B cell (primary cell): ENCODE measurements at regions not wholly inside any gene's neighbourhood (a gene's known extent, or its start where the extent isn't known, plus 50 kb on each side); places are given as distances from the start of the nearest gene placed in this dataset.

Source experiments
- ATAC-seq: fragments of 200-7000 bp; cut with Tn5 transposase; one replicate; pipeline ENCODE4 v1.10.0; 2021; ENCODE audit warnings: low read depth, mild to moderate bottlenecking, moderate number of reproducible peaks, moderate library complexity
- CTCF ChIA-PET: fragments of 350-600 bp; sonication (Branson Sonifier 250); formaldehyde crosslinking; loops from one replicate; lab custom pipeline; 2021; ENCODE audit warnings: antibody characterized with exemption, inconsistent platforms; lab: Charles Lee
- POLR2A ChIA-PET: fragments of 350-600 bp; sonication (Branson Sonifier 250); formaldehyde crosslinking; loops from one replicate; lab custom pipeline; 2021; ENCODE audit warnings: antibody characterized with exemption; lab: Charles Lee
- DNase-seq: peaks from one replicate; pipeline ENCODE4 v3.0.0; 2013
- H2AFZ ChIP-seq: 2 replicates; pipeline ENCODE4 v1.6.1; 2012; ENCODE audit warnings: mild to moderate bottlenecking, low read depth, low read length; ENCODE audit not compliant: insufficient read depth, poor library complexity, severe bottlenecking
- H3K27ac ChIP-seq, 2 donors: 1 replicate in 1 of 2; 2 replicates in 1 of 2; pipeline ENCODE4 v1.5.1; 2012 to 2013; ENCODE audit warnings: low read length in 2 of 2, mild to moderate bottlenecking in 2 of 2, moderate library complexity in 1 of 2
- H3K27me3 ChIP-seq, 4 experiments: fragments of 200-600 bp in 1 of 4; sonication (generic) in 1 of 4; replicated peaks in 1 of 4; 1 replicate in 2 of 4; 2 replicates in 2 of 4; pipeline versions ENCODE4 v1.6.1 to v1.7.0; 2013 to 2016; ENCODE audit warnings: low read length in 3 of 4, mild to moderate bottlenecking in 2 of 4, mixed read lengths in 1 of 4, moderate library complexity in 1 of 4; ENCODE audit not compliant: insufficient read depth in 4 of 4, control insufficient read depth in 3 of 4; ENCODE audit errors: control extremely low read depth in 1 of 4
- H3K36me3 ChIP-seq, 2 experiments: replicated peaks in 1 of 2; 1 replicate in 1 of 2; 2 replicates in 1 of 2; pipeline versions ENCODE4 v1.6.1 to v1.7.1; 2013; ENCODE audit warnings: low read length in 1 of 2; ENCODE audit not compliant: insufficient read depth in 2 of 2, control insufficient read depth in 1 of 2; ENCODE audit errors: control extremely low read depth in 1 of 2, extremely low read depth in 1 of 2
- H3K4me1 ChIP-seq, 2 donors: fragments of 200-600 bp in 1 of 2; sonication (generic) in 1 of 2; 1 replicate in 1 of 2; 2 replicates in 1 of 2; pipeline versions ENCODE4 v1.5.1 to v1.6.1; 2013 to 2017; ENCODE audit warnings: low read length in 2 of 2; ENCODE audit not compliant: control insufficient read depth in 2 of 2, insufficient read depth in 2 of 2
- H3K4me2 ChIP-seq: replicated peaks from 2 replicates; pipeline ENCODE3; 2012; ENCODE audit warnings: mild to moderate bottlenecking, low read depth, low read length; ENCODE audit not compliant: poor library complexity, severe bottlenecking
- H3K4me3 ChIP-seq, 5 experiments: fragments of 200-600 bp in 1 of 5; sonication (generic) in 1 of 5; 1 replicate in 3 of 5; 2 replicates in 2 of 5; pipeline versions ENCODE4 v1.5.1 to v1.7.0; 2011 to 2016; ENCODE audit warnings: low read length in 4 of 5, mild to moderate bottlenecking in 4 of 5, low read depth in 2 of 5, control low read depth in 1 of 5, moderate library complexity in 1 of 5; ENCODE audit not compliant: insufficient read depth in 1 of 5; ENCODE audit errors: control extremely low read depth in 1 of 5, extremely low read depth in 1 of 5
- H3K79me2 ChIP-seq: fragments of 200-600 bp; sonication (generic); one replicate; pipeline ENCODE4 v1.6.0; 2016; ENCODE audit warnings: low read length; ENCODE audit not compliant: control insufficient read depth, insufficient read depth
- H3K9ac ChIP-seq: fragments of 200-600 bp; sonication (generic); 2 replicates; pipeline ENCODE4 v1.6.1; 2017; ENCODE audit warnings: mild to moderate bottlenecking, low read length, moderate library complexity
- H3K9me3 ChIP-seq, 3 donors: one replicate each; pipeline versions ENCODE4 v1.6.1 to v1.7.1; 2013; ENCODE audit warnings: low read length in 2 of 3; ENCODE audit not compliant: control insufficient read depth in 2 of 3, insufficient read depth in 1 of 3; ENCODE audit errors: control extremely low read depth in 1 of 3
- H4K20me1 ChIP-seq: 2 replicates; pipeline ENCODE4 v1.6.0; 2012; ENCODE audit warnings: mild to moderate bottlenecking, low read length; ENCODE audit not compliant: insufficient read depth, control insufficient read depth, poor library complexity, severe bottlenecking
- H3K27ac Mint-ChIP-seq: one replicate; pipeline ENCODE4 v1.8.0; 2021; ENCODE audit warnings: mixed read lengths
- H3K27me3 Mint-ChIP-seq: one replicate; pipeline ENCODE4 v1.8.0; 2021; ENCODE audit warnings: mixed read lengths
- H3K4me1 Mint-ChIP-seq: one replicate; pipeline ENCODE4 v1.8.0; 2021; ENCODE audit warnings: mixed read lengths
- H3K4me3 Mint-ChIP-seq: one replicate; pipeline ENCODE4 v1.8.0; 2021; ENCODE audit warnings: mixed read lengths
- H3K9me3 Mint-ChIP-seq: one replicate; pipeline ENCODE4 v1.8.0; 2022; ENCODE audit warnings: mixed read lengths; ENCODE audit not compliant: insufficient read depth
- CTCF ChIP-seq: fragments of 200-600 bp; IDR thresholded peaks from one replicate; pipeline ENCODE4 v1.8.0; 2022; ENCODE audit warnings: antibody characterized with exemption, mild to moderate bottlenecking
- EZH2 ChIP-seq: IDR thresholded peaks from 2 replicates; pipeline ENCODE4 v1.6.1; 2012; ENCODE audit warnings: borderline replicate concordance, low read depth, mild to moderate bottlenecking, moderate library complexity, low read length; ENCODE audit not compliant: insufficient read depth, poor library complexity, severe bottlenecking
- WGBS: methylation state at CpG from one replicate; pipeline ENCODE4 v1.1.5; 2013; ENCODE audit warnings: missing lambda C conversion rate; ENCODE audit not compliant: insufficient coverage; 5-methylcytosine and 5-hydroxymethylcytosine counted together
- intact Hi-C: fragments of 100-400 bp; cut with micrococcal nuclease; formaldehyde crosslinking; loops from one replicate; pipeline ENCODE4 v1.10.0; 2022

- CTCF ChIA-PET = no interaction called here
- Histone ChIP-seq H3K9me3 (peaks cover 0 to 3% (median 0%) of the 10 kb centered on the region in 3 donors), H3K27ac (no peak overlapping the region), H4K20me1 (no peaks in the 10 kb centered on the region), H3K4me3 (peak overlapping the region in 1 of 5 experiments; percentile 15), H3K4me2 (peak overlapping the region; percentile 21), H3K9ac (no peak overlapping the region), H3K4me1 (peaks cover 2 to 6% of the 10 kb centered on the region in 2 donors), H3K79me2 (no peaks in the 10 kb centered on the region), H2AFZ (peak overlapping the region; percentile 42), H3K27me3 (no peaks in the 10 kb centered on the region), H3K36me3 (no peaks in the 10 kb centered on the region)
- no peak for ATAC-seq
- Mint-ChIP-seq H3K4me1 (peaks cover 4% of the 10 kb centered on the region), H3K27ac (no peak overlapping the region), H3K4me3 (peak overlapping the region; percentile 3), H3K9me3 (peaks cover 2% of the 10 kb centered on the region), H3K27me3 (no peaks in the 10 kb centered on the region)
- no peak for TF ChIP-seq CTCF
- TF ChIP-seq EZH2 = no peak
- POLR2A ChIA-PET = no interaction called here
- intact Hi-C loops = no loop called here
- DNase-seq = no peak
- 100% methylated on average over 1 of the region's 4 CpGs for WGBS
These were observed 271.8 kb upstream of the TENM3 start for GRCh38 chr4:181971411-181971810.

- no peak for TF ChIP-seq CTCF
- TF ChIP-seq EZH2 = no peak
- H3K27me3 Mint-ChIP-seq = no peaks in the 10 kb centered on the region
- no peaks in the 10 kb centered on the region for H4K20me1 ChIP-seq
- ChIA-PET POLR2A (no interaction called here), CTCF (no interaction called here)
- no peak for ATAC-seq
- H3K4me3 ChIP-seq = no peak overlapping the region
- H3K9me3 ChIP-seq = peaks cover 0 to 3% (median 0%) of the 10 kb centered on the region in 3 donors
- H3K9ac ChIP-seq = no peak overlapping the region
- intact Hi-C loops = no loop called here
- H3K27ac ChIP-seq = no peak overlapping the region
- H3K4me1 ChIP-seq = peaks cover 2 to 6% of the 10 kb centered on the region in 2 donors
- H3K4me1 Mint-ChIP-seq = peaks cover 4% of the 10 kb centered on the region
- H3K4me2 ChIP-seq = no peak overlapping the region
- no peaks in the 10 kb centered on the region for H3K79me2 ChIP-seq
- H3K27me3 ChIP-seq = no peaks in the 10 kb centered on the region
- peak overlapping the region; percentile 21 for H3K4me3 Mint-ChIP-seq
- H3K9me3 Mint-ChIP-seq = peaks cover 2% of the 10 kb centered on the region
- H3K27ac Mint-ChIP-seq = no peak overlapping the region
- peak overlapping the region; percentile 42 for H2AFZ ChIP-seq
- no peaks in the 10 kb centered on the region for H3K36me3 ChIP-seq
- 93% methylated on average over 2 of the region's 3 CpGs for WGBS
- no peak for DNase-seq
These were observed 271.2 kb upstream of the TENM3 start for GRCh38 chr4:181971973-181972372.
